ENCODE measurements at regions not wholly inside any gene's neighbourhood (a gene's known extent, or its start where the extent isn't known, plus 50 kb on each side); places are given as distances from the start of the nearest gene placed in this dataset.

GRCh38 chr15:97520689-97521088 is 439.8 kb upstream of the ARRDC4 start:
- Histone ChIP-seq H3K27ac (ENCODE audit: low read depth, low read length) (no peak overlapping the region), H3K4me2 (ENCODE audit: low read length) (no peak overlapping the region), H3K27me3 (ENCODE audit: control insufficient read depth, low read length) (no peaks in the 10 kb centered on the region), H3K36me3 (ENCODE audit: control insufficient read depth, low read length) (no peaks in the 10 kb centered on the region), H3F3A (ENCODE audit: control insufficient read depth, insufficient read depth) (no peaks in the 10 kb centered on the region), H3K9me2 (replicated peaks; ENCODE audit: control insufficient read depth, low read length) (no peaks in the 10 kb centered on the region), H3K4me1 (ENCODE audit: control insufficient read depth, low read length) (no peaks in the 10 kb centered on the region), H3K9me3 (ENCODE audit: control insufficient read depth, insufficient read depth, low read length) (no peaks in the 10 kb centered on the region), H4K20me1 (ENCODE audit: control insufficient read depth, insufficient read depth, low read depth, low read length) (no peaks in the 10 kb centered on the region), H3K79me2 (ENCODE audit: control insufficient read depth, low read length) (no peaks in the 10 kb centered on the region), H3K4me3 (ENCODE audit: low read length) (no peak overlapping the region)
- no peak for TF ChIP-seq EZH2phosphoT487 (IDR thresholded peaks at IDR 0.05; ENCODE audit: borderline replicate concordance, low read length)

- H3K4me2 ChIP-seq (ENCODE audit: low read length): no peak overlapping the region
- H3F3A ChIP-seq (ENCODE audit: control insufficient read depth, insufficient read depth): no peaks in the 10 kb centered on the region
- no peak overlapping the region for H3K4me3 ChIP-seq (ENCODE audit: low read length)
- no peaks in the 10 kb centered on the region for H3K27me3 ChIP-seq (ENCODE audit: control insufficient read depth, low read length)
- no peaks in the 10 kb centered on the region for H3K9me2 ChIP-seq (replicated peaks; ENCODE audit: control insufficient read depth, low read length)
- H3K4me1 ChIP-seq (ENCODE audit: control insufficient read depth, low read length): no peaks in the 10 kb centered on the region
- H4K20me1 ChIP-seq (ENCODE audit: control insufficient read depth, insufficient read depth, low read depth, low read length): no peaks in the 10 kb centered on the region
- no peaks in the 10 kb centered on the region for H3K9me3 ChIP-seq (ENCODE audit: control insufficient read depth, insufficient read depth, low read length)
- no peak for TF ChIP-seq EZH2phosphoT487 (IDR thresholded peaks at IDR 0.05; ENCODE audit: borderline replicate concordance, low read length)
- no peak for TF ChIP-seq CTCF (IDR thresholded peaks at IDR 0.05; ENCODE audit: low read depth, low read length, poor library complexity, severe bottlenecking)
- H3K36me3 ChIP-seq (ENCODE audit: control insufficient read depth, low read length): no peaks in the 10 kb centered on the region
- no peaks in the 10 kb centered on the region for H3K79me2 ChIP-seq (ENCODE audit: control insufficient read depth, low read length)
- H3K27ac ChIP-seq (ENCODE audit: low read depth, low read length): no peak overlapping the region
These were observed 438.9 kb upstream of the ARRDC4 start for GRCh38 chr15:97521381-97522285.

GRCh38 chr15:97522347-97522746 is 438.2 kb upstream of the ARRDC4 start:
- Histone ChIP-seq H3F3A (ENCODE audit: control insufficient read depth, insufficient read depth) (no peaks in the 10 kb centered on the region), H3K27ac (ENCODE audit: low read depth, low read length) (no peak overlapping the region), H3K9me2 (replicated peaks; ENCODE audit: control insufficient read depth, low read length) (no peaks in the 10 kb centered on the region), H3K4me3 (ENCODE audit: low read length) (no peak overlapping the region), H3K4me1 (ENCODE audit: control insufficient read depth, low read length) (no peaks in the 10 kb centered on the region), H3K36me3 (ENCODE audit: control insufficient read depth, low read length) (no peaks in the 10 kb centered on the region), H3K4me2 (ENCODE audit: low read length) (no peak overlapping the region), H3K27me3 (ENCODE audit: control insufficient read depth, low read length) (no peaks in the 10 kb centered on the region), H3K79me2 (ENCODE audit: control insufficient read depth, low read length) (no peaks in the 10 kb centered on the region), H3K9me3 (ENCODE audit: control insufficient read depth, insufficient read depth, low read length) (no peaks in the 10 kb centered on the region), H4K20me1 (ENCODE audit: control insufficient read depth, insufficient read depth, low read depth, low read length) (no peaks in the 10 kb centered on the region)
- TF ChIP-seq CTCF (IDR thresholded peaks at IDR 0.05; ENCODE audit: low read depth, low read length, poor library complexity, severe bottlenecking) (no peak), EZH2phosphoT487 (IDR thresholded peaks at IDR 0.05; ENCODE audit: borderline replicate concordance, low read length) (no peak)

GRCh38 chr15:97525809-97526208 is 434.7 kb upstream of the ARRDC4 start:
- H3F3A ChIP-seq (ENCODE audit: control insufficient read depth, insufficient read depth): no peaks in the 10 kb centered on the region
- TF ChIP-seq EZH2phosphoT487 (IDR thresholded peaks at IDR 0.05; ENCODE audit: borderline replicate concordance, low read length): no peak
- TF ChIP-seq CTCF (IDR thresholded peaks at IDR 0.05; ENCODE audit: low read depth, low read length, poor library complexity, severe bottlenecking): no peak
- H3K27ac ChIP-seq (ENCODE audit: low read depth, low read length): no peak overlapping the region
- H3K9me3 ChIP-seq (ENCODE audit: control insufficient read depth, insufficient read depth, low read length): no peaks in the 10 kb centered on the region
- no peaks in the 10 kb centered on the region for H4K20me1 ChIP-seq (ENCODE audit: control insufficient read depth, insufficient read depth, low read depth, low read length)
- H3K27me3 ChIP-seq (ENCODE audit: control insufficient read depth, low read length): no peaks in the 10 kb centered on the region
- no peak overlapping the region for H3K4me2 ChIP-seq (ENCODE audit: low read length)
- H3K4me1 ChIP-seq (ENCODE audit: control insufficient read depth, low read length): no peaks in the 10 kb centered on the region
- no peaks in the 10 kb centered on the region for H3K36me3 ChIP-seq (ENCODE audit: control insufficient read depth, low read length)
- H3K4me3 ChIP-seq (ENCODE audit: low read length): no peak overlapping the region
- no peaks in the 10 kb centered on the region for H3K79me2 ChIP-seq (ENCODE audit: control insufficient read depth, low read length)
- H3K9me2 ChIP-seq (replicated peaks; ENCODE audit: control insufficient read depth, low read length): no peaks in the 10 kb centered on the region
